OCI-LY1 (cell line): ENCODE measurements at regions not wholly inside any gene's neighbourhood (a gene's known extent, or its start where the extent isn't known, plus 50 kb on each side); places are given as distances from the start of the nearest gene placed in this dataset.

Experiments used
- H2AFZ ChIP-seq: fragments of 200-600 bp; sonication (generic), shearing (Covaris generic); 2 replicates; pipeline ENCODE4 v1.6.0; 2014; ENCODE audit warnings: antibody characterized with exemption, mild to moderate bottlenecking, low read length
- H3F3A ChIP-seq: fragments of 200-600 bp; sonication (generic), shearing (Covaris generic); 2 replicates; pipeline ENCODE4 v1.6.0; 2014; ENCODE audit warnings: mild to moderate bottlenecking, antibody characterized with exemption, low read length, moderate library complexity; ENCODE audit not compliant: insufficient read depth
- H3K27ac ChIP-seq: fragments of 200-600 bp; sonication (generic); 2 replicates; pipeline ENCODE4 v1.5.1; 2014; ENCODE audit warnings: low read length, mixed run types, mild to moderate bottlenecking, low read depth; ENCODE audit not compliant: poor library complexity, severe bottlenecking
- H3K27me3 ChIP-seq: fragments of 200-600 bp; sonication (generic); 2 replicates; pipeline ENCODE4 v1.6.0; 2014; ENCODE audit warnings: antibody characterized with exemption, mild to moderate bottlenecking, low read length, moderate library complexity; ENCODE audit not compliant: insufficient read depth
- H3K36me3 ChIP-seq: fragments of 200-600 bp; sonication (generic); 2 replicates; pipeline ENCODE4 v1.6.1; 2014; ENCODE audit warnings: mild to moderate bottlenecking, antibody characterized with exemption, low read length, moderate library complexity, mixed read lengths; ENCODE audit not compliant: insufficient read depth
- H3K4me1 ChIP-seq: fragments of 200-600 bp; sonication (generic); 2 replicates; pipeline ENCODE4 v1.5.1; 2014; ENCODE audit warnings: mild to moderate bottlenecking, low read length, moderate library complexity; ENCODE audit not compliant: insufficient read depth, severe bottlenecking
- H3K4me2 ChIP-seq: fragments of 200-600 bp; sonication (generic), shearing (Covaris generic); 2 replicates; pipeline ENCODE4 v1.6.1; 2014; ENCODE audit warnings: low read length
- H3K4me3 ChIP-seq: fragments of 200-600 bp; sonication (generic); 2 replicates; pipeline ENCODE4 v1.5.1; 2014; ENCODE audit warnings: low read length, low read depth, mild to moderate bottlenecking, mixed read lengths; ENCODE audit not compliant: poor library complexity, severe bottlenecking
- H3K79me2 ChIP-seq: fragments of 200-600 bp; shearing (Covaris generic); 2 replicates; pipeline ENCODE4 v1.6.1; 2016; ENCODE audit warnings: mixed run types, low read length, mixed read lengths; ENCODE audit not compliant: insufficient read depth
- H3K9ac ChIP-seq: fragments of 200-600 bp; sonication (generic), shearing (Covaris generic); 2 replicates; pipeline ENCODE4 v1.6.1; 2014; ENCODE audit warnings: mild to moderate bottlenecking, low read length, mixed read lengths
- H3K9me2 ChIP-seq: fragments of 200-600 bp; sonication (generic), shearing (Covaris generic); 2 replicates; pipeline ENCODE4 v1.6.1; 2014; ENCODE audit warnings: low read depth, mild to moderate bottlenecking, low read length, mixed read lengths
- H3K9me3 ChIP-seq: fragments of 200-600 bp; shearing (Covaris generic); 2 replicates; pipeline ENCODE4 v1.6.1; 2014; ENCODE audit warnings: low read length, mixed read lengths
- H4K20me1 ChIP-seq: fragments of 200-600 bp; sonication (generic), shearing (Covaris generic); 2 replicates; pipeline ENCODE4 v1.6.0; 2016; ENCODE audit warnings: mild to moderate bottlenecking, low read length; ENCODE audit not compliant: insufficient read depth
- EZH2 ChIP-seq: fragments of 200-600 bp; sonication (generic), shearing (Covaris generic); IDR thresholded peaks from 2 replicates; pipeline ENCODE4 v1.8.0; 2017; ENCODE audit warnings: borderline replicate concordance, mixed run types, mild to moderate bottlenecking, antibody characterized with exemption, low read length, moderate library complexity, mixed read lengths
- TF ChIP-seq, protein P1 (sequence below): fragments of 200-600 bp; sonication (generic), shearing (Covaris generic); IDR thresholded peaks from 2 replicates; pipeline ENCODE4 v1.5.1; 2017; ENCODE audit warnings: mild to moderate bottlenecking, antibody characterized with exemption, low read length, moderate library complexity, mixed read lengths

DNA sequence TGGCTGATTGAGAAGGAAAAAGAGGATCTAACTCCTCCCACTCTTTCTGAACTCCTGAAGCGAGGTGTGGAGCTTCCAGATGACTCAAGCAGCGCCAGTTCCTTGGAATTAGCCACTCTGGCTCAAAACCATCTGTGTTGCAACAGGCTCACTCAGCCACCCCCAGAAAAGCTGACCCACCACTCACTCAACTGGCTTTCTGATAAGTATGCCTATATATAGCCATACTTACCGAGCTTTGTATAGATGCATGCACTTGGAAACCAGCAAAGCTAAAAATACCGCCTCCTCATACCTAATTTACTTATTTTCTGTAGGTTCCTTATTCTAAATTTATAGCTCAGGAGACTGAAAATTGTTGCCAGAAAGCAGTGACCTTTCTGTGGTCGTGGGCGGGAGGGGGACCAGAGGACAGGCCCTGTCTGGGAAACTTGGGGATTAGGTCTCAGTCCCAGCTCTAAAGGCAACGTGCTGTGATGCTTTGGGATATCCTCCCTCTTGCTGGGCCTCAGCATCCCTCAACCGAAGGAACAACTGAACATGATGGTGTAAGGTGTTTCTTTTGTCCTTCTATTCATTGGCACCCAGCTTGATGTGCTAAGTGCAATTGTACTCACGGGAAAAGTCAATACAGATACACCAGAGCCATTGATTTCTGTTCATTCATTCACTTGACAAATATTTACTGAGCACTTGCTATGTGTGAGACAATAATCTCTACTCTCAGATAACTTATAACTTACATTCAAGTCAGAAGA lies 65.7 kb downstream of the NENF start:
- H2AFZ ChIP-seq, result no peak overlapping the region
- H3K4me1 ChIP-seq, result no peaks in the 10 kb centered on the region
- H3K27ac ChIP-seq, result no peak overlapping the region
- no peaks in the 10 kb centered on the region for H4K20me1 ChIP-seq
- H3K79me2 ChIP-seq, result no peaks in the 10 kb centered on the region
- no peaks in the 10 kb centered on the region for H3K9me2 ChIP-seq
- H3K9me3 ChIP-seq, result no peaks in the 10 kb centered on the region
- H3K27me3 ChIP-seq, result no peaks in the 10 kb centered on the region; the same call in 1 of the 2 replicates
- H3K9ac ChIP-seq, result no peak overlapping the region
- TF ChIP-seq EZH2, result no peak
- TF ChIP-seq, protein P1, sequence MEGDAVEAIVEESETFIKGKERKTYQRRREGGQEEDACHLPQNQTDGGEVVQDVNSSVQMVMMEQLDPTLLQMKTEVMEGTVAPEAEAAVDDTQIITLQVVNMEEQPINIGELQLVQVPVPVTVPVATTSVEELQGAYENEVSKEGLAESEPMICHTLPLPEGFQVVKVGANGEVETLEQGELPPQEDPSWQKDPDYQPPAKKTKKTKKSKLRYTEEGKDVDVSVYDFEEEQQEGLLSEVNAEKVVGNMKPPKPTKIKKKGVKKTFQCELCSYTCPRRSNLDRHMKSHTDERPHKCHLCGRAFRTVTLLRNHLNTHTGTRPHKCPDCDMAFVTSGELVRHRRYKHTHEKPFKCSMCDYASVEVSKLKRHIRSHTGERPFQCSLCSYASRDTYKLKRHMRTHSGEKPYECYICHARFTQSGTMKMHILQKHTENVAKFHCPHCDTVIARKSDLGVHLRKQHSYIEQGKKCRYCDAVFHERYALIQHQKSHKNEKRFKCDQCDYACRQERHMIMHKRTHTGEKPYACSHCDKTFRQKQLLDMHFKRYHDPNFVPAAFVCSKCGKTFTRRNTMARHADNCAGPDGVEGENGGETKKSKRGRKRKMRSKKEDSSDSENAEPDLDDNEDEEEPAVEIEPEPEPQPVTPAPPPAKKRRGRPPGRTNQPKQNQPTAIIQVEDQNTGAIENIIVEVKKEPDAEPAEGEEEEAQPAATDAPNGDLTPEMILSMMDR, result no peak
- H3K4me3 ChIP-seq, result no peak overlapping the region
- H3K4me2 ChIP-seq, result no peak overlapping the region
- H3K36me3 ChIP-seq, result no peaks in the 10 kb centered on the region
- no peaks in the 10 kb centered on the region for H3F3A ChIP-seq

DNA sequence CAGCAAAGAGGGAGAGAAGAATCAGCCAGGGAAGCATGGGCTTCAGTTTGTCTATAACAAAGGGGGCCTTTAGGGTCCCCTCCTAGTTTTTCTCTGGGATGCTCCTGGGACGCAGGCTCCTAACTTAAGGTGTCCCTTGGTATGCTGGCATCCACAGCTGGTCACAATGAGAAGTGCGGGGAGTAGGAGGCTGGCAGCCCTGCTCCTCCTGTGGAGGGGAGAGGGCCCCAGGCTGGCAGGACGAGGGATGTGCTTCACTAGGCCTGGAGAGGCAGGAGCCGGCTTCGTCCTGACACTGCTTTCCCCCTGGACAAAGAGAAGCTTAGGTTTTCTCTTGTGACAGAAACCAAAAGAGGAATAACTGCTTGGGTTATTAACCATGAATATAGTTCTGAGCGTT lies 67.6 kb downstream of the NENF start:
- H3K9me2 ChIP-seq, result no peaks in the 10 kb centered on the region
- TF ChIP-seq, protein P1, result no peak
- TF ChIP-seq EZH2, result no peak
- no peaks in the 10 kb centered on the region for H3K4me1 ChIP-seq
- H4K20me1 ChIP-seq, result no peaks in the 10 kb centered on the region
- H2AFZ ChIP-seq, result no peak overlapping the region
- no peaks in the 10 kb centered on the region for H3F3A ChIP-seq
- no peak overlapping the region for H3K27ac ChIP-seq
- no peak overlapping the region for H3K4me2 ChIP-seq
- H3K36me3 ChIP-seq, result no peaks in the 10 kb centered on the region
- no peaks in the 10 kb centered on the region for H3K79me2 ChIP-seq
- no peak overlapping the region for H3K4me3 ChIP-seq
- H3K9ac ChIP-seq, result no peak overlapping the region
- H3K9me3 ChIP-seq, result no peaks in the 10 kb centered on the region
- H3K27me3 ChIP-seq, result no peaks in the 10 kb centered on the region; the same call in 1 of the 2 replicates

DNA sequence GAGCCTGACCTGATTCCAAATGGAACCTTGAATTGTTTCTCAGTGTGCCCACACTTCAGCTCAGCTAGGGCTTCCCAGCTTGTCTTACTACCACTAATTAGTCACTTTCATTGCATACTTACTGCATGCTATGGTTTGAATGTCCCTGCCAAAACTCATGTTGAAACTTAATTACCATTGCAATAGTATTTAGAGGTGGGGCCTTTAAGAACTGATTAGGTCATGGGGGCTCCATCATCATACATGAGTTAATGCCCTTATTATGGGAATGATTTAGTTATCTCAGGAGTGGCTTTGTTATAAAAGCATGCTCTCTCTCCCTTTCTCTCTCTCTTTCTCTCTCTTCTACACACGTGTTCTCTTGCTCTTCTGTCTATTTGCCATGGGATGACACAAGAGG lies 68.3 kb downstream of the NENF start:
- Histone ChIP-seq H3K9ac (no peak overlapping the region), H2AFZ (no peak overlapping the region), H3K36me3 (no peaks in the 10 kb centered on the region), H3K4me2 (no peak overlapping the region), H4K20me1 (no peaks in the 10 kb centered on the region), H3K4me1 (no peaks in the 10 kb centered on the region), H3K9me3 (no peaks in the 10 kb centered on the region), H3K4me3 (no peak overlapping the region), H3K27me3 (no peaks in the 10 kb centered on the region; the same call in 1 of the 2 replicates), H3K9me2 (no peaks in the 10 kb centered on the region), H3K79me2 (no peaks in the 10 kb centered on the region), H3K27ac (no peak overlapping the region), H3F3A (no peaks in the 10 kb centered on the region)
- no peak for TF ChIP-seq EZH2
- TF ChIP-seq, protein P1, result no peak
